Endodermal cell (in vitro differentiated cells): ENCODE measurements at regions not wholly inside any gene's neighbourhood (a gene's known extent, or its start where the extent isn't known, plus 50 kb on each side); places are given as distances from the start of the nearest gene placed in this dataset.

Experiments
- DNase-seq: peaks from one replicate; pipeline ENCODE4 v3.0.0-alpha.2; 2017
- H3K27ac ChIP-seq: 2 replicates; pipeline ENCODE4 v1.5.1; 2013; ENCODE audit warnings: mild to moderate bottlenecking, low read depth, low read length, moderate library complexity
- H3K27me3 ChIP-seq: 2 replicates; pipeline ENCODE4 v1.6.1; 2013; ENCODE audit warnings: mild to moderate bottlenecking, low read length, moderate library complexity; ENCODE audit not compliant: insufficient read depth, control insufficient read depth, poor library complexity, severe bottlenecking
- H3K36me3 ChIP-seq: 2 replicates; pipeline ENCODE4 v1.7.0; 2013; ENCODE audit warnings: mild to moderate bottlenecking, low read length, moderate library complexity; ENCODE audit not compliant: control insufficient read depth, insufficient read depth
- H3K4me1 ChIP-seq: one replicate; pipeline ENCODE4 v1.7.0; 2013; ENCODE audit warnings: low read length; ENCODE audit not compliant: control insufficient read depth, insufficient read depth
- H3K4me3 ChIP-seq: 2 replicates; pipeline ENCODE4 v1.5.1; 2013; ENCODE audit warnings: mild to moderate bottlenecking, low read length, moderate library complexity
- H3K9ac ChIP-seq: 2 replicates; pipeline ENCODE4 v1.6.1; 2013; ENCODE audit warnings: mild to moderate bottlenecking, low read length, moderate library complexity; ENCODE audit not compliant: poor library complexity, severe bottlenecking; ENCODE audit errors: extremely low read depth
- H3K9me3 ChIP-seq: 2 replicates; pipeline ENCODE4 v1.6.1; 2013; ENCODE audit warnings: mild to moderate bottlenecking, low read length, moderate library complexity; ENCODE audit not compliant: control insufficient read depth
- H3K27ac Mint-ChIP-seq: 2 replicates; pipeline ENCODE4 v1.8.0; 2020; ENCODE audit warnings: mixed read lengths
- H3K27me3 Mint-ChIP-seq: 2 replicates; pipeline ENCODE4 v1.8.0; 2021; ENCODE audit warnings: mild to moderate bottlenecking, mixed read lengths; ENCODE audit not compliant: insufficient read depth
- H3K36me3 Mint-ChIP-seq: 2 replicates; pipeline ENCODE4 v1.8.0; 2020; ENCODE audit warnings: low read depth, mixed read lengths
- H3K4me1 Mint-ChIP-seq: 2 replicates; pipeline ENCODE4 v1.8.0; 2020; ENCODE audit warnings: mixed read lengths
- H3K4me3 Mint-ChIP-seq: 2 replicates; pipeline ENCODE4 v1.8.0; 2020; ENCODE audit warnings: mild to moderate bottlenecking, moderate library complexity, mixed read lengths
- H3K9me3 Mint-ChIP-seq: 2 replicates; pipeline ENCODE4 v1.8.0; 2020; ENCODE audit warnings: mild to moderate bottlenecking, mixed read lengths
- WGBS, 2 experiments: methylation state at CpG; one replicate each; pipeline versions ENCODE4 v1.1.5 to v1.1.7; 2013; ENCODE audit warnings: missing lambda C conversion rate in 2 of 2, mixed read lengths in 1 of 2; ENCODE audit not compliant: insufficient coverage in 1 of 2, insufficient read length in 1 of 2; 5-methylcytosine and 5-hydroxymethylcytosine counted together
- TF ChIP-seq, protein P1 (sequence below): fragments of 200-600 bp; sonication (generic); conservative IDR thresholded peaks from 2 replicates; pipeline ENCODE4 v1.5.0; 2021; ENCODE audit warnings: antibody characterized with exemption, mild to moderate bottlenecking

DNA sequence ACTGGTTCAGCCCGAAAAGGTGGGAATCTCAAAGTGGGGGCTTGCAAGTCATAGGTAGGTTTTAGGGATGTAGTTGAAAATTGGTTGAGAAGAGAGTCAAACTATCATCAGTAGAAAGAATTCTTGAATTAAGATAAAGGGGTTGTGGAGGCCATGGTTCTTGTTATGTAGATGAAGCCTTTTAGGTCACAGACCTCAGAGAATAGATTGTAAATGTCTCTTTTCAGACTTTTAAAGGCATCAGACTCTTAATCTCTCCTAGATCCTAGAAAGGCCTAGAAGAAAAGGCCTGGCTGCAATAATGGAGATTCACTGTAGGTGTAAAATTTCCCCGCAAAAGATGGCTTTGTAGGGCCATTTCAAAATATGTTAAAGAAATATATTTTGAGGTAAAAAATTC lies 96.4 kb downstream of the PSAT1 start:
- Mint-ChIP-seq H3K4me1 (peaks cover 33% of the 10 kb centered on the region), H3K27ac (peak overlapping the region; percentile 67), H3K27me3 (no peaks in the 10 kb centered on the region), H3K36me3 (peaks cover 27% of the 10 kb centered on the region), H3K4me3 (no peak overlapping the region), H3K9me3 (peaks cover 47% of the 10 kb centered on the region)
- 67 to 71% methylated on average over 1 to 2 of the region's 2 CpGs for whole genome bisulfite sequencing, 2 experiments
- no peaks in the 10 kb centered on the region for H3K36me3 ChIP-seq
- no peak overlapping the region for H3K9ac ChIP-seq
- DNase-seq, result no peak
- TF ChIP-seq, protein P1, sequence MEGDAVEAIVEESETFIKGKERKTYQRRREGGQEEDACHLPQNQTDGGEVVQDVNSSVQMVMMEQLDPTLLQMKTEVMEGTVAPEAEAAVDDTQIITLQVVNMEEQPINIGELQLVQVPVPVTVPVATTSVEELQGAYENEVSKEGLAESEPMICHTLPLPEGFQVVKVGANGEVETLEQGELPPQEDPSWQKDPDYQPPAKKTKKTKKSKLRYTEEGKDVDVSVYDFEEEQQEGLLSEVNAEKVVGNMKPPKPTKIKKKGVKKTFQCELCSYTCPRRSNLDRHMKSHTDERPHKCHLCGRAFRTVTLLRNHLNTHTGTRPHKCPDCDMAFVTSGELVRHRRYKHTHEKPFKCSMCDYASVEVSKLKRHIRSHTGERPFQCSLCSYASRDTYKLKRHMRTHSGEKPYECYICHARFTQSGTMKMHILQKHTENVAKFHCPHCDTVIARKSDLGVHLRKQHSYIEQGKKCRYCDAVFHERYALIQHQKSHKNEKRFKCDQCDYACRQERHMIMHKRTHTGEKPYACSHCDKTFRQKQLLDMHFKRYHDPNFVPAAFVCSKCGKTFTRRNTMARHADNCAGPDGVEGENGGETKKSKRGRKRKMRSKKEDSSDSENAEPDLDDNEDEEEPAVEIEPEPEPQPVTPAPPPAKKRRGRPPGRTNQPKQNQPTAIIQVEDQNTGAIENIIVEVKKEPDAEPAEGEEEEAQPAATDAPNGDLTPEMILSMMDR, result no peak
- H3K4me3 ChIP-seq, result no peak overlapping the region
- H3K27me3 ChIP-seq, result no peaks in the 10 kb centered on the region
- peaks cover 47% of the 10 kb centered on the region for H3K9me3 ChIP-seq
- no peaks in the 10 kb centered on the region for H3K4me1 ChIP-seq
- no peak overlapping the region for H3K27ac ChIP-seq

DNA sequence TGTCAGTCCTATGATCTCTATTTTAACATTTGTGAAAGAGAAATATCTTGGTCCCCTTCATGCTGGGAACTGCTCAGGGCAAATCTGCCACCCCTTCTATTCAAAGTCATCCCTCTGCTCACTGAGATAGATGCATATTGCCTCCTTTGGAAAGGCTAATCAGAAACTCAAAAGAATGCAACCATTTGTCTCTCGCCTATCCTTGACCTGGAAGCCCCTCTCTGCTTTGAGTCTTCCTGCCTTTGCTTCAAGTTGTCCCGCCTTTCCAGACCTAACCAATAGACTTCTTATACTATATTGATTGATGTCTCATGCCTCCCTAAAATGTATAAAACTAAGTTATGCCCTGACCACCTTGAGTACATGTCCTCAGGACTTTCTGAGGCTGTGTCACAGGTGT lies 97.0 kb downstream of the PSAT1 start:
- Mint-ChIP-seq H3K9me3 (peaks cover 44% of the 10 kb centered on the region), H3K36me3 (peaks cover 22% of the 10 kb centered on the region), H3K27ac (no peak overlapping the region), H3K4me3 (no peak overlapping the region), H3K27me3 (peaks cover under 1% of the 10 kb centered on the region), H3K4me1 (peaks cover 37% of the 10 kb centered on the region)
- no peak overlapping the region for H3K27ac ChIP-seq
- peak overlapping the region; percentile 66 for H3K4me3 ChIP-seq
- no peaks in the 10 kb centered on the region for H3K4me1 ChIP-seq
- TF ChIP-seq, protein P1, result no peak
- H3K9me3 ChIP-seq, result peaks cover 42% of the 10 kb centered on the region
- no peak for DNase-seq
- H3K36me3 ChIP-seq, result no peaks in the 10 kb centered on the region
- no peaks in the 10 kb centered on the region for H3K27me3 ChIP-seq
- H3K9ac ChIP-seq, result no peak overlapping the region
- WGBS, 2 experiments, result 81% methylated on average over 2 of the region's 2 CpGs; no CpG with 5 or more reads in 1 of the 2 experiments

DNA sequence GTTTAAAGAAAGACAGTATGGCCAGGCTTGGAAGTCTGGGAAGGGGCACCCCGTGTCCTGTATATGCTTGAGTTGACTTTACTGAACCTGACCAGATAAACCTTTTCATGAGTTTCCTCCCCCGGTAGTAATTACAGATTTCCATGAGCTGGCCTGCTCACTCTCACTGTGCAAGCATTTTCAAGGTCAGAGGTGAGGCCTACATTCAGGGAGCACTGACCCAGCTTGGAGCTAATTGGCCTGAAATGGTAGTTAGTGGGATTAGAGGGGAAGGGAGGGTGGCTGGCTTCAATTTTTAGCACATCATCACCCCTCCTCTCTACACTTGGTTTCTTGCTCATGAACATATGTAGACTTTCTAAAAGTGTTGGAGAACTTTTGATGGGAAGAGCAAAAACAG lies 99.2 kb downstream of the PSAT1 start:
- Histone ChIP-seq H3K4me1 (no peaks in the 10 kb centered on the region), H3K27me3 (no peaks in the 10 kb centered on the region), H3K27ac (no peak overlapping the region), H3K9ac (no peak overlapping the region), H3K9me3 (peaks cover 34% of the 10 kb centered on the region), H3K36me3 (no peaks in the 10 kb centered on the region), H3K4me3 (peak overlapping the region; percentile 66)
- WGBS, 2 experiments, result 94 to 100% methylated on average over 2 of the region's 2 CpGs
- DNase-seq, result no peak
- TF ChIP-seq, protein P1, result no peak
- Mint-ChIP-seq H3K36me3 (peaks cover 22% of the 10 kb centered on the region), H3K9me3 (peaks cover 39% of the 10 kb centered on the region), H3K27me3 (peaks cover 2% of the 10 kb centered on the region), H3K27ac (no peak overlapping the region), H3K4me1 (peaks cover 33% of the 10 kb centered on the region), H3K4me3 (no peak overlapping the region)
